ENCODE measurements at regions not wholly inside any gene's neighbourhood (a gene's known extent, or its start where the extent isn't known, plus 50 kb on each side); places are given as distances from the start of the nearest gene placed in this dataset.
A peak's percentile ranks its signal among the peaks of the same experiment; 100 is the strongest.

DNA sequence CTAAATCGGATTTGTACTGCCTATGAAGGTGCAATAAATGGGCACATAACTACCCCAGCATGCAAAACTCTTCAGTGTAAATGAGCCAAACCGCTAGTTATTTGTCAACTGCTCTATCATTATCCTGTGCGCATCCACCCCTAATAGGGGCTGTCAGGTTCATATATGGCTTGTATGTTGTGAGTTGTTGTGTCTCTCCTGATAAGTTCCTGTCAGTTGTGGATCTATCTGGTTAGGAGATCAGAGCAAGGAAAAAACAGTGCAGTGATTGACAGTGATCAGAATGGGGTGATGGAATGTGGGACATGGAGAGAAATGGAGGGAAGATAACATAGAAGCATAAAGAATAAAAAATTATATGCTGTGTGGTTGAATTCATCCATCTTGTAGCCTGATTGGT, 686.9 kb upstream of the ID4 start:
- no peak for DNase-seq

DNA sequence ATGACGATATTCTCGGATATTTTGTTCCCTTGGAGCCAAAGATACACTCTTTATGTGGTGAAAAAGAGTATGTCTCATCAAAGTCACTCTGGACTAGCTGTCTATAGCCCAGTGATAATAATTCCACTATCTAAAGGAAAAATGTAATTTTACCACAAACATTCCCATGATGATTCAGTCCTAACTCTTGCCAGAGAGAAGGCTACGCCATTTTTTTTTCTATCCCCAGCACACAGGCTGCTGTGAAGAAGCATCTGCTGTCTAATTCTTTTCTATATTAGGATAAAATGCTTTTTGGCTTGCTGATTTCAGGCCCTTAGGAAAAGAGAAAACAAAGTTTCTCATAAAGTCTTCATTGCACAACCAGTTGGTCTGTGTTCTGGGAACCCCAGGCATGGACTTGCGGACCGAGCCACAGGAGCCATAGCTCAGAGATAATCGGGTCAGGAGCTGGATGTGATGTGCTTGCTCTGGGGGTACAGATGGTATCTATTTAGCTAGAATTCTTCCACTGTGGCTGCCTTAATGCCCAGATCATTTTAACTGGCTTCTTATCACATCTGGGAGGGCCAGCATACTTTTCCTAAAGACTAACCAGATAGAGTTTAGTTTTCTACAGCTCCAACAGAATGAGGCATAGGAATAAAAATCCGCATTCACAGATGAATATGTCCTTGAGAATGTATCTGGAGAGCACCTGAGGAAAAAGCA, 683.7 kb upstream of the ID4 start:
- DNase-seq: no peak

DNA sequence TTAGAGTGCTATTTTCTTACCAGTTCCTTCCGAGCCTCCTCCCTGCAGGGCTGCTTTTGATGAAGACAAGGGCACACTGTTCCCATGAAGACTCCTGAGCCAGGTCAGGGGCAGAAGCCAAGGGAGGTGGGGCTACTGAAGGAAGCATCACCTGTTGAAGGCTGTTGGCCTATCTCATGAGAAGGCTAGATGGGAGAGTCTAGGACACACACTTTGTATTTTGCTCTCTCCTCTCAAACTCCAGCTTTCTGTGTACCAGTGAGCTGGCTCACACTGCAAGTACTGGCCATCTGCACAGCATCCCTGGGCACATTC, 683.2 kb upstream of the ID4 start:
- DNase-seq: no peak

DNA sequence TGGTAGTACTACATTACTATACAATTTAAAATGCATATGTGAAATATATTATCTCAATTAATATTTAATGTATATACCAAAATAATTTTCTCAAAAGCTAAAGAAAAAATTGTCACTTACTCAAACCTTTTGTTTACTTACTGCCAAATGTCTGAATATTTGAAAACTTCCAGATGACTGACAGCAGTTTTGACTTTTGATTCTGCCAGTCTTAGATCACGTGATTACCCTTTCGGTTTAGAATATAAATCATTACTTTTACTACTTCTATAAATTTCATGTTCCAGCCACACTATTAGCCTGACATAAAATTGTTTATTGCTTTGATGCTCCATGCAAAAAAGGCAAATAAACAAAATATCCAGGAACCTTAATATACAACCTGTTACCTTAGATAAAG, 680.7 kb upstream of the ID4 start:
- no peak for DNase-seq

DNA sequence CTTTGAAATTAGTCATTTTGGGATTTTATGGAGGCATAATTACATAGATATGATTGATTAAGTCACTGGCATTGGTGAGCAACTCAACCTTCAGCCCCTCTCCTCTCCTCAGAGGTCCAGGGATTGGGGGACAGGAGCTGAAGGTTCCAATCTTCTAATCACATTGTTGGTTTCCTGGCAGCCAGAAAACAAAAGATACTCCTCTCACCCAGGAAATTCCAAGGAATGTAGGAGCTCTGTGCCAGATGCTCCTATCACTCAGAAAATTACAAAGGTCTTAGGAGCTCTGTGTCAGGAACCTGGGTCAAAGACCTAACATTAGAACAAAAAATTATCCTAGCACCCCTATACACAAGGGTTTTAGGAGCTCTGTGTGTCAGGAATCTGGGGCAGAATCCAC, 679.7 kb upstream of the ID4 start:
- no peak for DNase-seq

DNA sequence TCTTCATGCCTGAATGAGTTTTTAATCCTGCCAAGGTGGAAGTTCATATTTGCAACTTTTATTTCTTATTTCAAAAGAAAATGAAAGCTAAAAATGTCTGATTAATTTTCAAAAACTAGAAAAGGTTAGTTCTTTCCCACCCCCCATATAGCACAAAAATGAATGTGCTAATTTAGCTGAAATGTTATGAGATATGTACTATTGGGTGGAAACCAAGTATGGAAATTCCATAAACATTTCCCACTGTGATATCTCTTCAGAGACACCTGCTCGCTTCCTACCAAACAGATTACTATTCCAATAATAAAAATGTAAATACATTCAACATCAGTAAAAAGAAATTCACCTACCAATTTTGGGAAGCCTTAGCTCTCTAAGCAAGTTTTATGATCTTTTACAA, 678.6 kb upstream of the ID4 start:
- no peak for DNase-seq

DNA sequence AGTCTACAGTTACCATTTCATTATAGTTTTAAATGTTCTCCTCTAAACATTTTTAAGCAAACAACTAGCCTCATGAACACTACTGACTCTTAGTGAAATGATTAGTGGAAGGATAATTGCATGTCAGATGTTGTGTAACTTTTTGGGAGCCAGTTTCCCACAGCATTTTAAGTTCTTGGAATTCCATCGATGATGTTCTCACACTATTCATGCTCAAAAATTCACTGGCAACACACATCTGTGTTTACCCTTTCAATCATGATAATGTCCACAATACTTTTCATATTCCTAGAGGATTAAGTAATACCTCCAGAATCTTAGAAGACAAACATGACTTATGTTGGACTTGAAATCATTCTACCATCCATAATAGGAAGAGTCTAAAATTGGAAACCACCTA, 678.1 kb upstream of the ID4 start:
- DNase-seq: no peak

DNA sequence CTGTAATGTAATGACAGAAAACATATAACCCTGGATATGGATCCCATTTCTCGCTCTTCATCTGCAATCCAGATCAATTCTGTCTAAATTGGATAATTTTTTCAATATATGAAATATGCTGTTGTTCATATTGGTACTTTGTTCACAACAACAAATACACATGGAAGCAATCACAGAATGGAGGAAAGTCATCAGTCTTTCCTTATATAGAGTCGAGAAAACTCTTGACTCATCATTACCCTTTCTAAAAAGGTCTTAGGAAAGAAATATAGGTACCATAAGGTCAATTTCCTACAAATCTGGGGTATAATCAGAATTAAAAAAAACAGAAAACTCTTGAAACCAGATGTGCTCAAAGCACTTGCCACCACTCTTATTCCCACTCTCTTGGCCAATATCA, 677.6 kb upstream of the ID4 start:
- no peak for DNase-seq

DNA sequence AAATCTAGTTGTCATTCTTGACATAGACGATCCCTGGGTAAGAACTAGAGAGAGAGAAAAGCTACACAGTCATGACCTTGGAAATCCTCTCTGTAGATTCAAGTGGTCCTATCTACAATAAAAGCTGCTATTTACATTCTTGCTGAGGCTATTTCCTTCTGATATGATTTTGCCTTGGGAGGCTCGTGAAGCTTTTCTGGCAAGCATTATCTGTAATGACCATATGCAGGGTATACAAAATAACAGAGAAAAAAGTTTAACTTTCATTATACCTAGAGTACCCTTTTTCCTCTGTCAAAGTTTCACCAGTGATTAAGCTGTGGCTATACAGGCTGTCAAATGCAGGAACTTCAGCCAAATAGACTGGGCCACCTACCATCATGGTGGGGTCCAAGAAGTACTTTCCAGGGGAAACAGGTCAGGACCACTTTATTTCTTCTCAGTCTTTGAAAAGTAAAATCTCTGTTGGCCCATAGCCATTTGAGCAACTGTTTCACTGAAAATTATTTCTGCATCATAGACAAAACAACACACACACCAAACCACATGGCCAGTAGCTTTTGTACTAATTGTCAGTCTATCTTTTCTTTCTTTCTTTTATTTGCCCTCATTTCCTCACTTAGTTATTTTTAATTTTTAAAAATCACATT, 677.0 kb upstream of the ID4 start:
- DNase-seq: no peak

DNA sequence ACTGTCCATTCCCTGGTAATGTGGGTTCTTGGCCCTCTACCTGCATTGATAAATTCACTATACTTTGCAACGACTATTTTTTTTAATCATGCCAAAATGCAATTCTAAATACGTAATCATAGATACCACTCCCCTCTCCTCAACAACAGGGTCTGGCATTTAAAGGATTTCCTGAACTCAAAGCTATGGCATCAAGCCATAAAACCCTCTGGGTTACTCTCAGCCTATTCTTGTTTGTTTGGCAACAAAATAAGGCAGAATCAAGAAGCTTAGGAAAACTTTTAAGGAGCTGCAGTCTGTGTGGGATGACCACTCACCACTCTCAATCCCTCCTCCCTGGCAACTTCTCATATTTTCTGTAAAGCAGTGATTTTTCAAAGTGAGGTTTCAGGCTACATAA, 669.9 kb upstream of the ID4 start:
- no peak for DNase-seq

DNA sequence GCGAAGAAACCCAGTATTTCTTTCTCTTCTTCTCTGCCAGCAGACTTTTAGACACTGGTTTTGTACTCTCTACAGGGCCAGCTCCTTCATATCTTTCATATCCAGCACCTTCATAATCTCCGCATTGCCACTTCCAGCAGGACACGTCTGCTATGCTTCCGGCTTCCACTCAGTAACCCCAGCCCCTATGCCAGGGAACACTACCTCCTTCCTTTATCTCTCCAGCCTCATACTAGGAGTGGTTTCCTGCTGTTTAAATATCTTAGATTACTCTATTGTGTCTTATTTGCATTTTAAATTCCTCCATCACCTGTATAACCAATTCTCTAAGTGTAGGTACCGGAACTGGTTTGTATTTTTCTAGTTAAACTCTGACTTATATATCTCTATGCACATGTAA, 667.8 kb upstream of the ID4 start:
- DNase-seq: no peak

DNA sequence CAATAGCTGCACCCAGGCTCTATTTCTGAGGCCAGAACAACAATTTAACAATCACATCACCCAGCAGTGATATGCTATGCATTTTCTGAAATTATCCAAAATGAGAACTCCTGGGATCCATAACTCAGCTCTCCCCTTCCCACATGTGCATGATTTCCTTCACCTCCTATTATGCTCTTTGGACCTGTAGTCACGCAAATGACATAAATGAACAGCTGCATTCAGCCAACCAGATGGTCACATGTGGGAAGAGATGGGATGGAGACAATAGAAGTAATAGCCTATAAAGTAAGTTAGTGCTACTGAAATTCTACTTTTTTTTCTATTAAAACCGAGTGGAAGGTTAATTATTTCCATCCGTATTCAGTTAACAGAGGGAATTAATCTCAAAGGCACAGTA, 662.1 kb upstream of the ID4 start:
- DNase-seq: no peak

DNA sequence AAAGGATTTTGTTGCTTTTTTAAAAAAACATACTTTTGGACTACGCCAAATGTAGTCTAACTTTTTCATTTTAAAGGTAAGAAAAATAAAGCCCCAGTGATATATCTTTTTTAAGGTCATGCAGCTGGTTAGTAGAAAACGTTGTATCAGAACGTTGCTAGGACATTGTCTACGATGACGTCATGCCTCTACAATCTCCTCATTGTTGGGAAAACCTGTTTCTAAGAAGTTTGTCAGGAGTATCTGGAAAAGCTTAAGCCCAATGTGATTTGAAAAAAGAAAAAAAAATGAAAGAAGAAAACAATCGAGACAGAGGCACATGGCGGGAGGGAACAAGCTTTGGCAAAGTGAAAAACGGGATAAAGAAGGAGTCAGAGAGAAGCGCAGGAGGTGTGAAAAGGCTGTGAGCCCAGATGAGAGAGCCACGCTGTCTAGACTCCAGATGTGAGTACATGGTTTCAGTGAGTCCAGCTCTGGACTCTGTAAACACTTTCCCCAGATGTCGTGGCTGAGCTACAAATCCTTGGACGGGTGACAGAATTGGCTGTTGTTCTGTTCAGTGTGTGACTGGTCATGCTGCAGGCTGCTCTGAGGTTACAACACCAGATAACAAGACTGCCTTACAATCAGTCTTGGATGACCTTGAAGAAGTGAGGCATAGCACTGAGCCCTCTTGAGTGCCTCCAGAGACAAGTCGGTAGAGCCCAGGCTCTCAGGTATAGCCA, 656.7 kb upstream of the ID4 start:
- DNase-seq: peak in 19 of 51 donors; percentile 0 to 37 (median 6)

DNA sequence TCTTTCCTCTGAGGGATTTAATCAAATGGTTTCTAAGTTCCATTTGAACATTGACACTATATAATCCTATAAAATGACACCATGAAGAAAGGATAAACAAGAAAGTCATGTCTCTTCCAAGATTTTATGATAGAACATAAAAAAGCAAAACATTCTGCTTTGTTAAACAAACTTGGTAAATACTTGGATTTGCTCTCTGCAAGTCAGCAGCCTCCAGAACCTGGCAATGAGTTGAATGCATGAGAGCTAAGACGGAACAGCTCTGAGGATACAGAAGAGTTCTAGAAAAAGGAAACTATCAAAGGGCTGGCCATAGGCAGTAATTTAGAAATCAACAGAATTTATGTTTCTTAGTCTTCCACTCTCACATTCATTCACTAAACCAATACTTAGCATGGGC, 656.0 kb upstream of the ID4 start:
- no peak for DNase-seq

DNA sequence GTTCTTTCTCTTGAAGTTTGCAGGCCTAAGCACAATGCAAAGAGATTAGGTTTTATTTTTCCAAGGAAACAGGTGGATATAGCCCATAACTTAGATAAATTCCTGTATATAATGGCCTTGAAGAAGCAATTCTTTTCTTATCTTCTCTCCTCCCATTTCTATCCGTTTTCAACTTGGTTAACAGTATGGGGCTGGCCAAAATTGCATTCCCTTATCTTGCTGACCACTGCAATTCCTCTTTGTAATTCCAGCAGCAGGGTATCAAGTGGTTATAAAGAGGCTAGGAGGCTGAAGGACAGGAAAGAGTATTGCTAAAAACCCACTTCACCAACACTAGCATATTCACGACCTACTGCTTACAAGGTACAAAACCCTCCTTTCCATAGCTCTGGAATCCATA, 643.5 kb upstream of the ID4 start:
- DNase-seq: no peak

DNA sequence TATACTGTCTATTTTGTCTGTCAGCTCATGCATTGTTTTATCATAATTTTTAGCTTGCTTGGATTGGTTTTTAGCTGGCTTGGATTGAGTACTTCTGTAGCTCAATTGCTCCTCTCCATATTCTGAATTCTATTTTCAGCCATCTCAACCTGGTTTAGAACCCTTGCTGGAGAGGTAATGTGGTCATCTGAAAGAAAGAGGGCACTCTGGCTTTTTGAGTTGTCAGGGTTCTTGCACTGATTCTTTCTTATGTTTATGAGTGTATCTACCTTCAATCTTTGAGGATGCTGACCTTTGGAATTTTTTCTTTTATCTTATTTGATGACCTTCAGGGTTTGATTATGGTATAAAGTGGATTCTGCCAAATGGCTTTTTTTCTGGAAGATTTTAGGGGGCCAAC, 632.7 kb upstream of the ID4 start:
- no peak for DNase-seq

DNA sequence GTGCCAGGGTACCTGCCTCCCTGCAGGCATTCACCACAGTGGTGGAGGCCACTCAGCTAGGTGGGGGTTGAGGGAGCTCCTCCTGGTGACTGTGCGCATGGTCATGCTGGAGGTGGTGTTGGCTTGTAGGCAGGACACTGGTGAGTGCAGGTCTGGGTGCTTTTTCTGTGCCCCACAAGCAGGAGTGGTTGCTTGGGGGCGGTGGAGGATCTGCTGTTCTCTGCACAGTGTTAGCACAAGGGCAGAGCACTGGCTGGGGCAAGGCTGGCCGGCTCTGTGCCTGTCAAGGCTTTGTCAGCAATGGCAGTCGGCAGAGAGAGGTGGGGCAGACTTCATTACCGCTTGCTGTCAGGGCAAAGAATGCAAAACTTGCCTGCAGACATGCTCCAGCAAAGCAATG, 632.1 kb upstream of the ID4 start:
- no peak for DNase-seq

DNA sequence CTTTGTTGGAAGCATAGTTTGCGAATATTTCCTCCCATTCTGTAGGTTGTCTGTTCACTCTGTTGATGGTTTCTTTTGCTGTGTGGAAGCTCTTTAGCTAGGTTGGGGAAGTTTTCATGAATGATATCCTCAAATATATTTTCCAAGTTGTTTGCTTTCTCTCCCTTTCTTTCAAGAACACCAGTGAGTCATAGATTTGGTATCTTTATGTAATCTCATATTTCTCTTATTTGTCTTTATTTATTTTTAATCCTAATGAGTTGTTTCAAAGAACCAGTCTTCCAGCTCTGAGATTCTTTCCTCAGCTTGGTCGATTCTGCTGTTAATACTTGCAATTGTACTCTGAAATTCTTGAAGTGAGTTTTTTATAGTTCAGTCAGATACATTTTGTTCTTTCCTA, 628.0 kb upstream of the ID4 start:
- DNase-seq: no peak

DNA sequence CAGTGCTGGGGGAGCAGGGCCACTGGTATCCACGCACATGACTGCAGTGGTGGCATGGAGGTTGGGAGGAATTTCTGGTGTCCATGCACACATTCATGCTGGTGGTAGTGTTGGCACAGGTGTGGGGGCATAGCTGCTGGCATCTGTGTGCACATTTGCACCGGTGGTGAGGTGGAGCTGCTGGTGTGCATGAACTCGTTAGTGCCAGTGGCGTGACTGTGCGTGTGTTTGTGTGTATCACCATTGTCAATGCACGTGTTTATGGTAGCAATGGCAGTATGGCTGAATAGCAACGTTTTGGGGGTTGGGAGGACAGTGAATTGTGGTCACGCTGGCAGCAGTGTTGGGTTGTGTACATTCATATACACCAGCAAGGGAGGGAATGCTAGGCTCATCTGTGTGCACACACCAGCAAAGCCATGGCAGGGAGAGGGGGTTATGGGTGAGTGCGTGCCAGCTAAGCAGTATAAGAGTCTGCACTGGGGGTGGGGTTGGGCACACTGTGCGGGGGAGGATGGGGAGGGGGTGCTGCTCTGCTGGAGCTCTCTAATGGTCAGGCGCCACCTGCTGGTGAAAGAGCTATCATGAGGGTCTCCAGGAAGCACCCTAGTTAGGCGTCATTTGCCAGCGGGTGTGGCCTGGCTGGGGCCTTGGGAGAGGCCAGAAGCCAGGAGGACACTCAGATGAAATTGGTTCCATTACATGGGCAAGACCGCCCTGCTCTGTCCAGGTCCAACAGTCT, 626.1 kb upstream of the ID4 start:
- DNase-seq: peak in 14 of 51 donors; percentile 2 to 32 (median 10)

DNA sequence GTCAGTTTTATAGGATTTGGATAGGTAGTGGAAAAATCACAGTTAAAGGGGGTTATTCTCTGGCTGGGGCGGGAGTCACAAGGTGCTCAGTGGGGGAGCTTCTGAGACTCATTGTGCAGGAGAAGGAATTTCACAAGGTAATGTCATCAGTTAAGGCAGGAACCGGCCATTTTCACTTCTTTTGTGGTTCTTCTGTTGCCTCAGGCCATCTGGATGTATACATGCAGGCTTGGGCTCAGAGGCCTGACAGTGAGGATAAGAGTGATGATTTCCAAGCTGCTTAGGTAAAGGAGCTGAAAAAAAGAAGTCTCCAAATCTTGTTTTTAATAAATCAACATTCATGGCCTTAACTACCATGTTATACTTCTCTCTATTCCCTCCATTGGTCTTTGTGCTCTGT, 622.9 kb upstream of the ID4 start:
- DNase-seq: no peak

DNA sequence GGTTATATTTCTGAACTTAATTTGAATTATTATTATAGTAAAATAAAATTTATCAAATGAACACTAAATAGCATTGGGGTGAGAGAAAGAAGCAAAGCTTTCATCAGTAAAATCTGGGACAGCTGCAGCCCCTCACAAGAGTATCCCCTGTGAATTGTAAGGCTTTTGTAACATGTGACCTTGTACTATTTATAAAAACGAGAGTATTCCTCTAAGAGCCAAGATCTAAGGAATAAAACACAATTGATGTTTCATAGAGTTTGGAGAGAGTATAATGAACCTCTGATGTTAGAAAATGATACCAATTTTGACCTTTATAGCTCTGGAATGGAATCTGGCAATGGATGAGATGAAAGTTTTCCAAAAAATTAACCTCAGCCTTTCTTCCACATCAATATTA, 617.2 kb upstream of the ID4 start:
- no peak for DNase-seq

DNA sequence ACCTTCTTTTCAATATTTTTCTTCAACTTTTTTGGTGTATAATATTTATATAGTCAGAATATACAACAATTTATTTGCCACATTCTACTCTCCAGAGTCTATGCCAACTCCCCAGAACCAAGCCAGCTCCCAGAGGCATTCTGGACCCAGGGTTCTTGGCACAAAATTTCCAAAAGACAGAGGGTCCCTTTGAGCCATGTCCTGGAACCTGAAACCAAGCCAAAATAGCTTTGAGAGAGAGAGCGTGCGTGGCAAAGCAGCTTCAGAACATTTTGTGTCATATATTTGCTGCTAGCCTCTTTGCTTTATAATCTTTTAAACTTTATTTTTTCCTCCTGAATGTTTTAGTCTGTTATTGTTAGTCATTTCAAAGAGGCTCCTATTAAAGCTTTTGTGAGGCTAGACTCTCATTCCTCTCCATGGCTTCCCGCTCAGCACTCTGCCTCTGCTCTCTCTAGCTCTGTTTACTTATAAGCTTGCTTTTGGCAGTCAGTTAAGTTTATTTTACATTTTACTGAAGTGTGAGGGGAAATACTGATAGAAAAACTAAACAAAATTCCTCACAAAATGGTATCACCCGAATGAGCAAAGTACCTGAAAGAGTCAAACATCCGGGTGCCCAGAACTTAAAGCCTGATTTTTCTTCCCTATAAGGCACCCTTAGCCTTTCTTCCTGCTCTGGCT, 605.1 kb upstream of the ID4 start:
- DNase-seq: peak in 31 of 51 donors; percentile 1 to 74 (median 41)
